Superior temporal gyrus (tissue), 1 donor: ENCODE measurements at regions not wholly inside any gene's neighbourhood (a gene's known extent, or its start where the extent isn't known, plus 50 kb on each side); places are given as distances from the start of the nearest gene placed in this dataset.
"Not testable (repeated sequence)": the region's sequence is repeated elsewhere in the genome, so short reads cannot be mapped to it uniquely, and the experiment has no call there.

ENCODE experiments used
- DNase-seq: peaks from one replicate; pipeline ENCODE4 v3.0.0-alpha.2; 2016; ENCODE audit errors: extremely low spot score

GRCh38 chr18:25493401-25493800 is 141.4 kb upstream of the ZNF521 start:
- no peak for DNase-seq

- DNase-seq = no peak
Measured at GRCh38 chr18:25490316-25490715, 138.3 kb upstream of the ZNF521 start.

GRCh38 chr18:25473008-25473407 is 121.0 kb upstream of the ZNF521 start:
- no peak for DNase-seq

- not testable (repeated sequence) for DNase-seq
Measured at GRCh38 chr18:25470756-25471524, 119.0 kb upstream of the ZNF521 start.

GRCh38 chr18:25470062-25470461 is 118.1 kb upstream of the ZNF521 start:
- DNase-seq = no peak

GRCh38 chr18:25469489-25469888 is 117.5 kb upstream of the ZNF521 start:
- no peak for DNase-seq

- DNase-seq = no peak
Measured at GRCh38 chr18:25467226-25467987, 115.4 kb upstream of the ZNF521 start.

- no peak for DNase-seq
Measured at GRCh38 chr18:25465152-25465732, 113.3 kb upstream of the ZNF521 start.

GRCh38 chr18:25464227-25464626 is 112.3 kb upstream of the ZNF521 start:
- DNase-seq = no peak

- no peak for DNase-seq
Measured at GRCh38 chr18:25463726-25464125, 111.8 kb upstream of the ZNF521 start.

- DNase-seq = no peak
Measured at GRCh38 chr18:25459814-25460213, 107.8 kb upstream of the ZNF521 start.

GRCh38 chr18:25457601-25458000 is 105.6 kb upstream of the ZNF521 start:
- DNase-seq = no peak

- no peak for DNase-seq
Measured at GRCh38 chr18:25457126-25457525, 105.2 kb upstream of the ZNF521 start.

GRCh38 chr18:25456334-25457010 is 104.5 kb upstream of the ZNF521 start:
- no peak for DNase-seq

- no peak for DNase-seq
Measured at GRCh38 chr18:25455646-25456045, 103.7 kb upstream of the ZNF521 start.

GRCh38 chr18:25455159-25455558 is 103.2 kb upstream of the ZNF521 start:
- DNase-seq = no peak

- no peak for DNase-seq
Measured at GRCh38 chr18:25454730-25455129, 102.8 kb upstream of the ZNF521 start.

GRCh38 chr18:25454270-25454659 is 102.3 kb upstream of the ZNF521 start:
- no peak for DNase-seq

- no peak for DNase-seq
Measured at GRCh38 chr18:25453556-25454269, 101.7 kb upstream of the ZNF521 start.

- no peak for DNase-seq
Measured at GRCh38 chr18:25451077-25451658, 99.2 kb upstream of the ZNF521 start.

GRCh38 chr18:25449046-25449445 is 97.1 kb upstream of the ZNF521 start:
- DNase-seq = no peak
